MM.1S (cell line): ENCODE measurements at regions not wholly inside any gene's neighbourhood (a gene's known extent, or its start where the extent isn't known, plus 50 kb on each side); places are given as distances from the start of the nearest gene placed in this dataset.

Source experiments
- CTCF ChIP-seq: fragments of 300-600 bp; sonication (generic); IDR thresholded peaks from 2 replicates; pipeline ENCODE4 v1.5.1; 2016; ENCODE audit warnings: antibody characterized with exemption, low read length, mixed read lengths
- EZH2 ChIP-seq: fragments of 300-600 bp; sonication (generic); optimal IDR thresholded peaks from 2 replicates; pipeline ENCODE3; 2017; ENCODE audit warnings: low read depth, mild to moderate bottlenecking, antibody characterized with exemption, low read length, mixed read lengths
- EZH2phosphoT487 ChIP-seq: fragments of 300-600 bp; sonication (generic); IDR thresholded peaks from 2 replicates; pipeline ENCODE4 v1.6.1; 2018; ENCODE audit warnings: antibody characterized with exemption, low read length

GRCh38 chr2:239676716-239677452, 276.1 kb upstream of the HDAC4 start:
- TF ChIP-seq CTCF (no peak), EZH2 (no peak), EZH2phosphoT487 (no peak)
